ENCODE measurements at regions not wholly inside any gene's neighbourhood (a gene's known extent, or its start where the extent isn't known, plus 50 kb on each side); places are given as distances from the start of the nearest gene placed in this dataset.

DNA sequence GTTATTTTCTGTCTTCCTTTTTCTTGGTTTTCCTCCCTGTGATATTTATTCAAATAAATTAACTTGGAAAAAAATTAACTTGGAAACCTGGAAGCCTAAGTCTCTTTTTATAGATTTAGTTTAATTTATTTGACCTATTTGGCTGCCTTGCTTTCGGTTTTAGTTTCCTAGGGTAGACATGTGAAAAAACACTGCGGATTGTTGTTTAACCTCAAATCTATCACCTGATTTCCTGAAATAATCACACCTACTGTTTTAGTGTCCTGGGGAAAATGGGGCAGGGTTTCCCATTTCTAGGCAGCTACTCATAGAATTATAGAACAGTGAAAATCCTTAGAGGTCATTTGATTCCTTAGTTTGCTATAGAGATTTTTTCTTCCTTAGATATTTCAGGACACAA is 412.4 kb downstream of the PCDH17 start:
- Histone ChIP-seq H3K9me3 (no peaks in the 10 kb centered on the region), H3K4me1 (ENCODE audit: control insufficient read depth in 1 of 2, low read depth in 2 of 2) (no peaks in the 10 kb centered on the region), H3K36me3 (no peaks in the 10 kb centered on the region), H3K4me3 (no peak overlapping the region), H3K27ac (no peak overlapping the region), H3K27me3 (replicated peaks; ENCODE audit: insufficient read depth) (no peaks in the 10 kb centered on the region)
- TF ChIP-seq, protein P1, sequence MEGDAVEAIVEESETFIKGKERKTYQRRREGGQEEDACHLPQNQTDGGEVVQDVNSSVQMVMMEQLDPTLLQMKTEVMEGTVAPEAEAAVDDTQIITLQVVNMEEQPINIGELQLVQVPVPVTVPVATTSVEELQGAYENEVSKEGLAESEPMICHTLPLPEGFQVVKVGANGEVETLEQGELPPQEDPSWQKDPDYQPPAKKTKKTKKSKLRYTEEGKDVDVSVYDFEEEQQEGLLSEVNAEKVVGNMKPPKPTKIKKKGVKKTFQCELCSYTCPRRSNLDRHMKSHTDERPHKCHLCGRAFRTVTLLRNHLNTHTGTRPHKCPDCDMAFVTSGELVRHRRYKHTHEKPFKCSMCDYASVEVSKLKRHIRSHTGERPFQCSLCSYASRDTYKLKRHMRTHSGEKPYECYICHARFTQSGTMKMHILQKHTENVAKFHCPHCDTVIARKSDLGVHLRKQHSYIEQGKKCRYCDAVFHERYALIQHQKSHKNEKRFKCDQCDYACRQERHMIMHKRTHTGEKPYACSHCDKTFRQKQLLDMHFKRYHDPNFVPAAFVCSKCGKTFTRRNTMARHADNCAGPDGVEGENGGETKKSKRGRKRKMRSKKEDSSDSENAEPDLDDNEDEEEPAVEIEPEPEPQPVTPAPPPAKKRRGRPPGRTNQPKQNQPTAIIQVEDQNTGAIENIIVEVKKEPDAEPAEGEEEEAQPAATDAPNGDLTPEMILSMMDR (IDR thresholded peaks at IDR 0.05): no peak
- ATAC-seq (ENCODE audit: insufficient number of reproducible peaks, low FRiP score, low read depth) (no peak), DNase-seq (ENCODE audit: low spot score) (no peak)

DNA sequence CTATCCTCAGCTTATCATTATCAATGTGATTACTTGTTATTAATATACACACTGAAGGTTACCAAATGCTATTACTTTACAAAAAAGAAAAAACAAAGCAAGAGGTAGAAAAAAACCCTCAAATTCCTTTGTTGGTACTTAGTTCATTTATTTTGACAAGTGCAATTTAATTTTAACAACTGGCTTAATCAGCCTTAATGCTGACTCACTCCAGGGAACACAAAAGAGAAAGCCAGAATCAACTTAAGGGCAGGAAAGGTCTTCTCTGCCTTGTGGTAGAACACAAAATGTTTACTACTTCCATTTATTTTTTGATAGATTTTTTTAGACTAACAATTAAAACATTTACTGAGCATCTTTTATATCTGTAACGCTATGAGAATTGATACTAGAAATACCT is 417.1 kb downstream of the PCDH17 start:
- H3K4me3 ChIP-seq: no peak overlapping the region
- ATAC-seq (ENCODE audit: insufficient number of reproducible peaks, low FRiP score, low read depth) (no peak), DNase-seq (ENCODE audit: low spot score) (no peak)
- no peak overlapping the region for H3K27ac ChIP-seq
- H3K36me3 ChIP-seq: no peaks in the 10 kb centered on the region
- TF ChIP-seq, protein P1 (IDR thresholded peaks at IDR 0.05): no peak
- no peaks in the 10 kb centered on the region for H3K4me1 ChIP-seq (ENCODE audit: control insufficient read depth in 1 of 2, low read depth in 2 of 2)
- H3K27me3 ChIP-seq (replicated peaks; ENCODE audit: insufficient read depth): no peaks in the 10 kb centered on the region
- no peaks in the 10 kb centered on the region for H3K9me3 ChIP-seq

DNA sequence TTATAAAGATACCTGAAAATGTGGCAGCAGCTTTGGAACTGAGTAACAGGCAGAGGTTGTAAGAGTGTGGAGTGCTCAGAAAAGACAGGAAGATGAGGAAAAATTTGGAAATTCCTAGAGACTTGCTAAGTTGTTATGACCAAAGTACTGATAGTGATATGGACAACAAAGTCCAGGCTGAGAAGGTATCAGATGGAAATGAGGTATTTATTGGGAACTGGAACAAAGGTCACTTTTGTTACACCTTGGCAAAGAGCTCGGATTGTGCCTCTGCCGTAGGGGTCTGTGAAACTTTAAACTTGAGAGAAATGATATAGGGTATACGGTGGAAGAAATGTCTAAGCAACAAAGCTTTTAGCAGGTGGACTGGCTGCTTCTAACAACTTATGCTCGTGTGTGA is 419.9 kb downstream of the PCDH17 start:
- Histone ChIP-seq H3K4me3 (no peak overlapping the region), H3K27ac (no peak overlapping the region), H3K9me3 (no peaks in the 10 kb centered on the region), H3K36me3 (no peaks in the 10 kb centered on the region), H3K27me3 (replicated peaks; ENCODE audit: insufficient read depth) (no peaks in the 10 kb centered on the region), H3K4me1 (ENCODE audit: control insufficient read depth in 1 of 2, low read depth in 2 of 2) (no peaks in the 10 kb centered on the region)
- TF ChIP-seq, protein P1 (IDR thresholded peaks at IDR 0.05): no peak
- DNase-seq (ENCODE audit: low spot score) (no peak), ATAC-seq (ENCODE audit: insufficient number of reproducible peaks, low FRiP score, low read depth) (no peak)

DNA sequence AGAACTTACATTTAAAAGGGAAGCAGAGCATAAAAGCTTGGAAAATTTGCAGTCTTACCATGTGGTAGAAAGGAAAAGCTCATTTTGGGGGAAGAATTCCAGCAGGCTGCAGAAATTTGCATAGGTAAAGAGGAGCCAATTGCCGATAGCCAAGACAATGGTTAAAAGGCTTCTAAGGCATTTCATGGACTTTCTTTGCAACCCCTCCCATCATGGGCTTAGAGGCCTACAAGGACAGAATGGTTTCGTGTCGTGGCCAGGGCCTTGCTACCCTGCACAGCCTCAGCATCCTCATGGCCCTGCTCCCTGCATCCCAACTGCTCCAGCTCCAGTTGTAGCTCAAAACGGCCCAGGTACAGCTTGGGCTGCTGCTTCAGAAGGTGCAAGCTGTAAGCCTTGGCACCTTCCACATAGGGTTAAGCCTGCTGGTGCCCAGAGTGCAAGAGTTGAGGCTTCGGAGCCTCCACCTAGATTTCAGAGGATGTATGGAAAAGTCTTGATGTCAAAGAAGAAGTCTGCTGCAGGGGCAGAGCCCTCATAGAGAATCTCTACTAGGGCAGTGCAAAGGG is 420.3 kb downstream of the PCDH17 start:
- ATAC-seq (ENCODE audit: insufficient number of reproducible peaks, low FRiP score, low read depth) (no peak), DNase-seq (ENCODE audit: low spot score) (no peak)
- H3K4me3 ChIP-seq: no peak overlapping the region
- no peaks in the 10 kb centered on the region for H3K27me3 ChIP-seq (replicated peaks; ENCODE audit: insufficient read depth)
- TF ChIP-seq, protein P1 (IDR thresholded peaks at IDR 0.05): no peak
- no peaks in the 10 kb centered on the region for H3K9me3 ChIP-seq
- no peak overlapping the region for H3K27ac ChIP-seq
- H3K36me3 ChIP-seq: no peaks in the 10 kb centered on the region
- no peaks in the 10 kb centered on the region for H3K4me1 ChIP-seq (ENCODE audit: control insufficient read depth in 1 of 2, low read depth in 2 of 2)

DNA sequence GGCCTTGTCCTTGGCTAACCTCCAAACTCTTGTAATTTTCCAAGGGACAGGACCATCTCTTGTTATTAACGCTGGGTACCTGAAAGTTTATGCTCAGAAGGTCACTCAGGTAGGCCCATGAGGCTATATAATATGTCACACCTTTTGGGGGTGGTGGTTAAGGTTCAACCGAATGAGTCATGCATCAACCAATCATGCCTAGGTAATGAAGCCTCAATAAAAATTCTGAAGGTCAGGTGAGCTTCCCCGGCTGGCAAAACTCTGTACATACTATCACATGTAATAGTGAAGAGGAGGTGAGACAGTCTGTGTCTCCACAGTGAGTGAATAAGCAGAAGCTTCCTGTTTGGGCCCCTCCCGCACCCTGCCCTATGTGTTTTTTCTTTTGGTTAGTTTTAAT is 424.9 kb downstream of the PCDH17 start:
- H3K4me1 ChIP-seq (ENCODE audit: control insufficient read depth in 1 of 2, low read depth in 2 of 2): no peaks in the 10 kb centered on the region
- H3K4me3 ChIP-seq: no peak overlapping the region
- no peaks in the 10 kb centered on the region for H3K27me3 ChIP-seq (replicated peaks; ENCODE audit: insufficient read depth)
- TF ChIP-seq, protein P1 (IDR thresholded peaks at IDR 0.05): no peak
- H3K27ac ChIP-seq: no peak overlapping the region
- H3K36me3 ChIP-seq: no peaks in the 10 kb centered on the region
- ATAC-seq (ENCODE audit: insufficient number of reproducible peaks, low FRiP score, low read depth): no peak
- no peak for DNase-seq (ENCODE audit: low spot score)
- no peaks in the 10 kb centered on the region for H3K9me3 ChIP-seq

All from thoracic aorta (tissue), 2 donors.